NCI-H345 (cell line): ENCODE measurements at regions not wholly inside any gene's neighbourhood (a gene's known extent, or its start where the extent isn't known, plus 50 kb on each side); places are given as distances from the start of the nearest gene placed in this dataset.

ENCODE experiments used
- DNase-seq: peaks from one replicate; lab custom pipeline; 2025; lab: John Stamatoyannopoulos, UW

DNA sequence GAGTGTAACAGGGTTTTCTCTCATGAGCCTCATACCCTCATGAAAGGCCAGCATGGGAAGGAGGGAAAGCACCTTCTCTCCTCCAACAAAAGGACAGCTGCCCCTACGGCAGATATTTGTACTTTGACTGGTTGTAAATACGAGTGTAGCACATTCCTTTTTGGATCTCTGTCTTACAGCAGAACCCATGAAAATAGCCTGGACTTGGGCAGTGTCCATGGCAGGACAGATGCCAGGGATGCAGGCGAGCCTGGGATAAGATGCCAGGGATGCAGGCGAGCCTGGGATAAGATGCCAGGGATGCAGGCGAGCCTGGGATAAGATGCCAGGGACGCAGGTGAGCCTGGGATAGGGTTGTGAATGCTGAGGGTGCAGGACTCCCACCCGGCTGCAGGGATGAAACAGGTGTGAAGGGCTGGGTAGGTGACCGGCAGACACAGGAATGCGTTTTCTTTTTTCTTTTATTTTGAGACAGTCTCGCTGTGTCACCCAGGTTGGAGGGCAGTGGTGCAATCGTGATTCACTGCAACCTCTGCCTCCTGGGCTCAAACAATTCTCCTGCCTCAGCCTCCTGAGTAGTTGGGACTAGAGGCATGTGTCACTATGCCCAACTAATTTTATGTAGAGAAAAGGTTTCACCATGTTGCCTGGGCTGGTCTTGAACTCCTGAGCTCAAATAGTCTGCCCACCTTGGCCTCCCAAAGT lies 120.0 kb downstream of the BEGAIN start:
- no peak for DNase-seq

- DNase-seq, result peak; percentile 52
These were observed 119.3 kb downstream of the BEGAIN start for GRCh38 chr14:100467939-100468338.

GRCh38 chr14:100468557-100468956 lies 118.7 kb downstream of the BEGAIN start:
- DNase-seq, result peak; percentile 60

DNA sequence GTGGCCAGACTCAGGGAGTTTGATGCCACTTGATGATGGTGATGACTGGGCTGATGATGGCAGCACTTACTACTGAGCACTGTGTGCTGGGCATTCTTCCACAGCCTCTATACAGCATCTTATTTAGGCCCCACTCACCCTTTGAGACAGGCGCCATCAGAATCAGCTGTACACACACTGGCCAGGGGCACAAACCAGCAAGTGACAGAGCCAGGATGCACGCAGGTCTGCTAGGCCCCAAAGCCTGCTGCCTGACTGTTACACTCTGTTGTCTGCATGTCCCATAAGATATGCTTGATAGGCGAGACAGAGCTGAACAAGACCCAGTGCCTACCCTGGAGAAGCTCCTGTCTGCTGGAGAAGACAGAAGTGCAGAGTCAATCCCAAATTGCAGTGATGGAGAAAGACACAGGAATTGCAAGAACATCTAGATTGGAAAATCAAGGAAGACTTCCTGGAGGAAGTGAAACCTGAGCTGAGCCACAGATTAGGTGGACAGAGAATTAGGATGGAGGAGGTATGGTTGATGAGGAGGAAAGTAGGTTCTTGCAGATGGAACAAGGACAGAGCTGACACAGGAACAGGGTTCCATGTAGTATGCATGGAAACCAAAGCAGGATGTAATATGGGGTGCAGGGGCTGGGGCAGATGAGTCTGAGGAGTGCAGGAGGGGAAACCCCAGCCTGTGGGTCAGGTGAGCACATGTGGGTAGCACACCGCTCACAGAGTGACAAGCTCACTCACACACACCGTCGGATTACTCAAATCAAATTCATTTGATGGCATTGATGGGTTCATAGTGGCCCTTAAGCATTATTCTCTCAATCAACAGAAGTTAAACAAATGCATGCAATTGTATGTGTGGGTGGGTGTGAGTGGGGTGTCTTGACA lies 117.3 kb downstream of the BEGAIN start:
- no peak for DNase-seq

DNA sequence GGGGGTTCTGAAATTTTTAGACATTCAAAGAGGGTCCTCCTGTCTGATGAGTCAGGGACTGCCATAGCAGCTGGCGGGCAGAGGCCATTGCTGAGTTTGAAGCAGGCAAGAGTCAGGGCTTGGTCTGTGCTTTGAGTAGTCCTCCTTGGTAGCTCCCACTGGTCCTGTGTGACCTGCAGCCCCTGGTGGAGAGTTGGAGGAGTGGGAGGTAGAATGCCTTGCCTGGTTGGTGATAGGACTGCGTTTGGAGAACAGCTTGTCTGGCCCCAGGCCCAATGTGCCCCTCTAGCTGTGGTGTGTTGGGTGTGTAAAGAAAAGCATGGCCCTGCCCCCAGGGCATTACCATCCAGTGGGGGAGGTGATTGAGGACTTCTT lies 116.7 kb downstream of the BEGAIN start:
- peak; percentile 46 for DNase-seq

DNA sequence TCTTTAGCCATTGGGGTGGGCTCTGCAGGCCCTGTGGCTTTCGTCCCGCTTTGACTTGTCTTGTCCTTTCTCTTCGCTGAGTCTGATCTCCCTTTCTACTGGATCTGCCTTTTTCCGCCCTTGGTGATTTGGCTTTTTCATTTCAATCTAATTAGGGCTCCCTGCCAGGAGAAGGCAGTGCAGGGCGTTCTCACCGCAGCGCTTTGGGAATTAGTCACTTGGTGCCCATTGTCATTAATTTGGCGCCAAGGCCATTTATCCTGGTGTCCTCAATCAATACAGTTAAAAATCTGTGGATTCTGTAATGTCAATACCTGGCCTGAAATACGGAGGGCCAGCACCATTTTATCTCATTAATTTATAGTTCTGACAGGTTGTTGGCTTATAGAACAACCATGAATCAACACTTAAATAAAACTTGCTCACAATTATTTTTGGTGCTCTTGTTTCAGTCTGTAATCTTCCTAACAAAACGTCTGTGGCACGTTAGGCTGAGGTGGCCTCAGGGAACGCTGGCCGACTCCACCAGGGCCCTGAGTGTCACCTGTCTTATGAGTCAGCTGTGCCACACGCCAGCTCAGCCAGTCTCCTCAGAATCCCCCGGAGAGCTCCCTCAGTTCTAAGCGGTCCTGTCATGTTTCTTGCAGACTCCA lies 115.7 kb downstream of the BEGAIN start:
- peak; percentile 88 for DNase-seq

GRCh38 chr14:100472094-100472455 lies 115.1 kb downstream of the BEGAIN start:
- peak; percentile 98 for DNase-seq

DNA sequence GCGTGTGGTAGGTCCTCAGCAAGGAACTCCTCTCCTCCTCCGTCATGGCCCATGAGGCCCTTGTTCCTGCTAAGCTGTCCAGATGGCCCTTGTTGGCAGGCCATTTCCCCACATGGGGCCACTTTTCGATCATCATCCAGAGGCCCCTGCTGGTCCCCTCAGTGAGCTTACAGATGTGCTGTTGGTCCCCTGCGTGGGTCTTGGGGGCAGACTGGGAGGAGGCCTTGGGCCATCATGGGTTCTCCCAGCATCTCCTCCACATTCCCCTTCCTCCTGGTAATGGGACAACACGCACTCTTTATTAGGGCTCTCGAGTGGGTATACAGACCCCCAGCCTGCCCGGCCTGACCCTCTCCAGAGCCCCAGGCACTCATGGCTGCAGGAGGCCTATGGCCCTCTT lies 114.7 kb downstream of the BEGAIN start:
- DNase-seq, result no peak

- DNase-seq, result peak; percentile 86
These were observed 114.0 kb downstream of the BEGAIN start for GRCh38 chr14:100473249-100473648.

GRCh38 chr14:100474196-100474595 lies 113.0 kb downstream of the BEGAIN start:
- peak; percentile 90 for DNase-seq

GRCh38 chr14:100475268-100475667 lies 111.9 kb downstream of the BEGAIN start:
- DNase-seq, result no peak

- DNase-seq, result peak; percentile 88
These were observed 111.0 kb downstream of the BEGAIN start for GRCh38 chr14:100476012-100476822.

DNA sequence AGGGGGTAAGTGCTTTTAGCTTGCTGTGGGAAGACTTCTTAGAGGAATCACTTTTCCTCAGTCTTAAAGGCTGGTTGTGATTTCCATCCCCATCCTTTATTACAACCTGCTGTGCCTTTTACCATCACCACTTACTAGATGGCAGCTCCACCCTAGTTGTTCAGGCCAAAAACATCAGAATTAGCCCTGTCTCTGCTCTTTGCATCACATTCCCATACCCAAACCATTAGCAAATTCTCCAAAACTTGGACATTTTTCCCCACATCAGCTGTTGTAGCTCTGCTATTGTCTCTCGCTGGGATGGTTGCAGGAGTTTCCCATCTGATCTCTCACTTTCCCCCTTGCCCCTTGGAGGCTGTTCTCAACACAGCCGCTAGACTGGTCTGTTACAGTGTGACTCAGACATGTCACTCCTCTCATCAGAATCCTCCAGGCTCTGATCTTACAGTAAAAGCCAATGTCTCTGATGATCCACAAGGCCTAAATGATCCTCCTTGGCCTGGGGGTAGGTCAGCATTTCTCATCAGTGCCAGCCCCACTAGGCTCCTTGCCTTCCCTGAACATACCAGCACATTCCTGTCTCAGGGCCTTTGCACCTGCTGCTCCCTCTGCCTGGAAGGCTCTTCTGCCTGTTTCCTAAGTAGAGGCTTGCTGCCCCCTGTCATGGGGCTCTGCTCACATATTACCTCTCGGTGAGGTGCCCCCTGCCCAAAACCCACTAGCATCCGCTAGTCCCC lies 102.5 kb downstream of the BEGAIN start:
- DNase-seq, result no peak

DNA sequence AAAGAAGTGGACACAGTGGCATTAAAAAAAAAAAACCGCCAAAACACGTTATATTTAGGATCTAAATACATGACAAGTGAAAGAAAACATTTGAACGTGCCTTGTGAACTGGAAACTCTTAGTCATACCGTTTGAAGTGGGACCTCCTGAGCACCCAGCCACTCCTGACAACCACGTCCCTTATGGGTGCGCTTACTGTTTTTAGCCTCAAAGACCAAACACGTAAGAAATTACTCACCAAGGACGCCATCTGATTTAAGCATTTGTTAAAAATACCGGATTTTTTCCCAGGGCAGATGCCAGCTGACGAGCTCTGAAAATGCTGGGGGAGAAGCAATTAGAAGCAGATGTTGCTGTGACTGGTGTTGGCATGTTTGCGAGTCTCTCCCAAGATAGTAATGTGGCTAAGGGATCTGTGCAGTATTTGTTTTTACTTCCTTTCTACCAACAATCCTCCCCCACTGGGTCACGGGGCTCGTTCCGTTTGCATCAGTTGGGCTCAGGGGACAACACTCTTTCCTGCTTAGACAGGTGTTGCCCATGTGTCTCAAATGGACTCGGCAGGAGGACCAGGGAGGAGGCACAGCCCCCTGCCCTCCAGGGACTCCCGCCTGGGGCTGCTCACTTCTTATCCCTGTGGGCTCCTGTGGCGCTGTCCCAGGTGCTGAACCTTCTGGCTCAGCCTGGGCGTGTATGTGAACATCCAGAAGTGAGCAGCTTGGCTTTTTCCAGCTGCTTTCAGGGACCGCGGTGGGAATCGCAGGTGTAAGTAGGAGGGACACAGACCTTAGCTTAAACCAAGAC lies 101.0 kb downstream of the BEGAIN start:
- peak; percentile 96 for DNase-seq
